ENCODE measurements at regions not wholly inside any gene's neighbourhood (a gene's known extent, or its start where the extent isn't known, plus 50 kb on each side); places are given as distances from the start of the nearest gene placed in this dataset.
A peak's percentile ranks its signal among the peaks of the same experiment; 100 is the strongest.

DNA sequence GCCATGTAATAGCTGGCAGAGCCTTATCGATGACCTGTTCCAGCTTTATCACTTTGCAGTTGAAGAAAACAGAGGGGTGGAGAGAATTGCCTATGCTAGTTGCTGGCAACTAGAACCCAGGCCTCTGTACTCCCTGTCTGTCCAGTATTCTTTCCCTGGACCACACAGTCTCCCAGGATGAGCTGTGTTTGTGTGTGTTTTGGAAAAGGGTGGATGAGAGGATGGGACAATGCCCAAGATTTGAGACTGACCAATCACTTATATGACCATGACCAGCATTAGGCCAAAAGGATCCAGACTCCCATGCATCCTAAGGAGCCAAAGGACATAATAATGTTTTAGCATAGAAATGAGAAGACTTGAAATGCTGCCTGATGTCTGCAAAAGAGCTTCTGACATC, 102.6 kb downstream of the CD200R1L start:
- no TSS peak for BruUV-seq (replicated peaks)
- intact Hi-C loops (cut with micrococcal nuclease): no loop called here
- Histone ChIP-seq H2BK5ac (ENCODE audit: low read depth, low read length, poor library complexity, severe bottlenecking) (no peak overlapping the region), H3K9ac (ENCODE audit: low read depth, low read length) (no peak overlapping the region), H3K4me1 (ENCODE audit: control insufficient read depth, insufficient read depth, low read length) (peaks cover 2% of the 10 kb centered on the region; the same call in 1 of the 2 replicates), H2AK5ac (ENCODE audit: low read depth, low read length) (peak overlapping the region; percentile 33), H2BK120ac (ENCODE audit: low read depth, low read length) (peak overlapping the region; percentile 34; the same call in 1 of the 2 replicates), H3K36me3 (ENCODE audit: control insufficient read depth, insufficient read depth, low read length) (no peaks in the 10 kb centered on the region), H3K4me2 (ENCODE audit: low read depth, low read length) (no peak overlapping the region), H3K23ac (ENCODE audit: low read depth, low read length) (no peak overlapping the region), H3K27ac (ENCODE audit: insufficient read depth, low read length) (no peak overlapping the region), H4K8ac (ENCODE audit: low read depth in 2 of 2, low read length in 2 of 2) (no peak overlapping the region), H3K56ac (ENCODE audit: extremely low read depth, insufficient read depth, low read length) (no peak overlapping the region), H3K27me3 (ENCODE audit: control insufficient read depth, insufficient read depth, low read length) (no peaks in the 10 kb centered on the region), H2BK15ac (ENCODE audit: low read depth, low read length) (no peak overlapping the region), H3K9me3 (ENCODE audit: control insufficient read depth, insufficient read depth, low read length) (no peaks in the 10 kb centered on the region), H3K79me1 (ENCODE audit: low read depth in 1 of 2, low read length in 2 of 2) (no peaks in the 10 kb centered on the region), H3K4ac (ENCODE audit: low read depth, low read length) (no peak overlapping the region), H3K14ac (replicated peaks; ENCODE audit: low read depth, low read length) (no peak overlapping the region; the same call in 1 of the 2 replicates), H3K4me3 (ENCODE audit: insufficient read depth, low read depth, low read length) (no peak overlapping the region), H2AK9ac (replicated peaks; ENCODE audit: low read depth, low read length, poor library complexity) (no peak overlapping the region), H3K9me1 (ENCODE audit: insufficient read depth, low read length) (no peaks in the 10 kb centered on the region), H2BK20ac (ENCODE audit: low read depth, low read length) (peak overlapping the region; percentile 31; the same call in 1 of the 2 replicates), H4K20me1 (ENCODE audit: insufficient read depth, low read length) (no peaks in the 10 kb centered on the region), H3K18ac (ENCODE audit: low read depth, low read length) (no peak overlapping the region), H4K5ac (ENCODE audit: low read depth, low read length) (no peak overlapping the region), H2AFZ (replicated peaks; ENCODE audit: low read length, poor library complexity) (no peak overlapping the region), H4K91ac (ENCODE audit: insufficient read depth, low read depth, low read length) (no peak overlapping the region)
- no CpG with 5 or more reads among the region's 1 CpG for WGBS, 2 experiments (ENCODE audit: extremely low coverage in 2 of 2, insufficient read length in 1 of 2)
- ATAC-seq (ENCODE audit: low read depth): no peak
- ChIA-PET CTCF (no interaction called here), POLR2A (ENCODE audit: unreplicated experiment) (interaction anchor here (0.5 kb wide), 1 partner anchor 96 kb away, joined by 11 read pairs; no protein-coding TSS in a partner anchor)
- dilution Hi-C loops (cut with HindIII; ENCODE audit: low sequenced_read_pairs, unreplicated experiment): no loop called here
- in situ Hi-C loops (cut with MboI; ENCODE audit: low sequenced_read_pairs): no loop called here
- TF ChIP-seq BHLHE40 (IDR thresholded peaks at IDR 0.05; ENCODE audit: low read depth, low read length) (no peak), MAFK (IDR thresholded peaks at IDR 0.05; ENCODE audit: low read depth, low read length) (no peak)
- TF ChIP-seq, protein P1, sequence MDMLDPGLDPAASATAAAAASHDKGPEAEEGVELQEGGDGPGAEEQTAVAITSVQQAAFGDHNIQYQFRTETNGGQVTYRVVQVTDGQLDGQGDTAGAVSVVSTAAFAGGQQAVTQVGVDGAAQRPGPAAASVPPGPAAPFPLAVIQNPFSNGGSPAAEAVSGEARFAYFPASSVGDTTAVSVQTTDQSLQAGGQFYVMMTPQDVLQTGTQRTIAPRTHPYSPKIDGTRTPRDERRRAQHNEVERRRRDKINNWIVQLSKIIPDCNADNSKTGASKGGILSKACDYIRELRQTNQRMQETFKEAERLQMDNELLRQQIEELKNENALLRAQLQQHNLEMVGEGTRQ (IDR thresholded peaks at IDR 0.05; ENCODE audit: low read depth, low read length): no peak
- no peak for DNase-seq

Measured in IMR-90 (cell line).